ENCODE measurements at regions not wholly inside any gene's neighbourhood (a gene's known extent, or its start where the extent isn't known, plus 50 kb on each side); places are given as distances from the start of the nearest gene placed in this dataset.
A peak's percentile ranks its signal among the peaks of the same experiment; 100 is the strongest.

GRCh38 chr13:33637978-33638743, 179.8 kb upstream of the RFC3 start:
- in situ Hi-C loops (cut with HindIII; ENCODE audit: low pct_ligation_motif_present, low sequenced_read_pairs): no loop called here
- no peak for TF ChIP-seq CTCF (IDR thresholded peaks at IDR 0.05; ENCODE audit: low read depth, low read length, missing control alignments)
- Histone ChIP-seq H3K4me3 (ENCODE audit: low read depth, low read length) (no peak overlapping the region), H3K27me3 (replicated peaks) (no peaks in the 10 kb centered on the region), H3K27ac (no peak overlapping the region), H3K36me3 (replicated peaks) (no peaks in the 10 kb centered on the region)
- peak; percentile 66 for DNase-seq

GRCh38 chr13:33639158-33639557, 178.8 kb upstream of the RFC3 start:
- DNase-seq: peak; percentile 44
- no peaks in the 10 kb centered on the region for H3K27me3 ChIP-seq (replicated peaks)
- H3K27ac ChIP-seq: no peak overlapping the region
- no peak overlapping the region for H3K4me3 ChIP-seq (ENCODE audit: low read depth, low read length)
- TF ChIP-seq CTCF (IDR thresholded peaks at IDR 0.05; ENCODE audit: low read depth, low read length, missing control alignments): no peak
- in situ Hi-C loops (cut with HindIII; ENCODE audit: low pct_ligation_motif_present, low sequenced_read_pairs): no loop called here
- no peaks in the 10 kb centered on the region for H3K36me3 ChIP-seq (replicated peaks)

- DNase-seq: no peak
- no peak for TF ChIP-seq CTCF (IDR thresholded peaks at IDR 0.05; ENCODE audit: low read depth, low read length, missing control alignments)
- Histone ChIP-seq H3K4me3 (ENCODE audit: low read depth, low read length) (no peak overlapping the region), H3K27ac (no peak overlapping the region), H3K27me3 (replicated peaks) (no peaks in the 10 kb centered on the region), H3K36me3 (replicated peaks) (no peaks in the 10 kb centered on the region)
- in situ Hi-C loops (cut with HindIII; ENCODE audit: low pct_ligation_motif_present, low sequenced_read_pairs): no loop called here
These were observed 178.3 kb upstream of the RFC3 start for GRCh38 chr13:33639626-33640080.

- Histone ChIP-seq H3K27ac (no peak overlapping the region), H3K36me3 (replicated peaks) (no peaks in the 10 kb centered on the region), H3K27me3 (replicated peaks) (no peaks in the 10 kb centered on the region), H3K4me3 (ENCODE audit: low read depth, low read length) (no peak overlapping the region)
- in situ Hi-C loops (cut with HindIII; ENCODE audit: low pct_ligation_motif_present, low sequenced_read_pairs): no loop called here
- no peak for TF ChIP-seq CTCF (IDR thresholded peaks at IDR 0.05; ENCODE audit: low read depth, low read length, missing control alignments)
- no peak for DNase-seq
These were observed 177.1 kb upstream of the RFC3 start for GRCh38 chr13:33640832-33641231.

- Histone ChIP-seq H3K27me3 (replicated peaks) (no peaks in the 10 kb centered on the region), H3K36me3 (replicated peaks) (no peaks in the 10 kb centered on the region), H3K27ac (no peak overlapping the region), H3K4me3 (ENCODE audit: low read depth, low read length) (no peak overlapping the region)
- in situ Hi-C loops (cut with HindIII; ENCODE audit: low pct_ligation_motif_present, low sequenced_read_pairs): no loop called here
- no peak for TF ChIP-seq CTCF (IDR thresholded peaks at IDR 0.05; ENCODE audit: low read depth, low read length, missing control alignments)
- no peak for DNase-seq
These were observed 175.4 kb upstream of the RFC3 start for GRCh38 chr13:33642374-33643065.
